Stimulated activated CD4-positive, alpha-beta T cell treated with anti-CD3 and anti-CD28 coated beads, Interleukin-2, amount 100 ng/mL, for 48 hours (primary cell): ENCODE measurements at regions not wholly inside any gene's neighbourhood (a gene's known extent, or its start where the extent isn't known, plus 50 kb on each side); places are given as distances from the start of the nearest gene placed in this dataset.
"Not testable (repeated sequence)": the region's sequence is repeated elsewhere in the genome, so short reads cannot be mapped to it uniquely, and the experiment has no call there.

ENCODE experiments used
- DNase-seq, 2 donors: peaks; one replicate each; pipeline ENCODE4 v3.0.0-alpha.2; 2020

DNA sequence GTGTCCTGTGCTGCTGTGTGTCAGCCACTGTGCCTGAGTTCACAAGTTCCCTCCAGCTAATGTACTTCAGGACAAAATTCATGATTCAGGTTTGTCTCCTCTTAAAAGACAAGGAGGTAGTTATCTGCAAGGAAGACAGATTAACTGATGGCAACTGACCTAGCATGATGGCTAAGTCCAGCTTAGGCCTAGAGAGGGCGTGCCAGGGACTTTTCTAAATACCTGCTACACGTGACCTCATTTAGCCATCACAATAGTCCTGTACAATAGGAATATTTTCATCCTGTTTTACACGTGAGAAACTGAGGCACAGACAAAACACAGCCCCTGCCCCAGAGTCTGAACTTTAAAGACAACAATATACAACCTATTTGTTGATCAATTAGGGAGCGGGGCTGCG lies 275.7 kb downstream of the XPNPEP1 start:
- DNase-seq = no peak

DNA sequence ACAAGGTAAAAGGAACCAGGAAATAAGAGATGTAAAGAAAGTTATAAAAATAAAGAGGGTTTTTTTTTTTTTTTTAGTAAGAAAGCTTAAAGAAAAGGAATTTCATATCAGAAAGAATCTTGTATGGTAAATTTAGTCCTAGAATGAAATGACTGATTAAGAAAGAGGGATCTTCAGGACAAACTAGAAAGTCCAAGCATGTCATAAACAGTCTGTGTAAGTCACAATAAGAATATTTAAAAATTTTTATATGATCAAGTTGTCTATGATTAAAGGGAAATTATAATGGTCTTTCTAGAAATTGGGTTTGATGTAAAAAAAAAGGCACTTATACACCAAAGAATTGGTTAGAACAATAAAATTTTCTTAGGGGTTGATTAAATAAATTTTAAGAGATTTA lies 289.5 kb downstream of the XPNPEP1 start:
- DNase-seq = no peak

DNA sequence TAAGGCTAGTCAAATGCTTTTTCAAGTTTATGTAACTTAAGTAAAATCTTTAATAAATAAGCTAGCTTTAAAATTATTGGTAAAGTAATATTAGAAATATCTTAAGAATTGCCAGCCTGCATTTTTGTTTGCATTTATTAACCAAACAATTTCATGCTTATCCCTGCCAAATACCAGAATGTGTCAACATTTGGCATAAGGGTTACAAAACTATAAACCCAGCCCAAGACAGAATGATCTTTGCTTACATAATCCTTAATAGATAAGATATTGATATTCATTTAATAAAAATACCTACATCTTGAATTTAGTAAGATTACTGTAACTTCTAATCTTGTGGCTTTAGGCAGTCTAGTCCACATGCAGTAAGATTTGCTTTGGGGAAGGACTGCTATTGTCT lies 290.3 kb downstream of the XPNPEP1 start:
- not testable (repeated sequence) for DNase-seq

DNA sequence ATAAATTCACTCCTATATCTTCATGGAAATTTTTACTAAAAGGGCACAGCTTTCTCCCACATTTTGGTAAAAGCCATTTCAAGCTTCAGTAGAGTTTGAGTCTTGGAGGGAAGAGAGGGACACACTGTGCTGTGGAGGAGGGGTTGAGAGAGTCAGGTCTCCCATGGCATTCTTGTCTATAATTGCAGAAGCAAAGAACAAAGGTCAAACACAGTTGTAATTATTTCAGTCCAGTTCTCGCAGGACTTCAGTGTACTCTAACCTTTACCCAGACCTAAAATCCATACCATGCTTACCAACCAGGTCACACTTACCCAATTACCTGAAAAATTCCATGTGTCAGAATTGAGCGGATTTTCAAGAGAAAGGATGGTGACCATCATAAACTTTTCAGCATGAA lies 298.4 kb downstream of the XPNPEP1 start:
- no peak for DNase-seq

DNA sequence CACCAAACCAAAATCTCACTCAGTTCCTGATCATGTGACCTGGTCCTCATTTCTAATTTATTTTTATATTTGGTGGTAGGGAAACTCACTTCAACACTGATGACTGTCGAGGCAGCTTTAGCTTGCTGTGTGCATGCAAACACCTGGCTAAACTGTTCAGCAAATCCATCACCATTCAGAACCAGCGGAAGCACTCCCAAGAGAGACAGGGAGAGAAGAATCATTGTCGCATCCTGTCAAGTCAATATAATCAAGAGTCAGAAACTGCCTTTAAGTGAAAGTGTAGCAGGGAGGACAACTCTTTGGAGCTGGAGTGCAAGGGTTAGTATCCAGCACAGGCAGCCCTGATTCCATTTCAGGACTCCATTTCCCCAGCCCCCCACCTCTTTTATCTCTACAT lies 300.7 kb downstream of the XPNPEP1 start:
- DNase-seq = no peak

- DNase-seq = no peak
Measured at GRCh38 chr10:109620396-109620795, 302.9 kb downstream of the XPNPEP1 start.

GRCh38 chr10:109619914-109620313 lies 303.4 kb downstream of the XPNPEP1 start:
- no peak for DNase-seq

DNA sequence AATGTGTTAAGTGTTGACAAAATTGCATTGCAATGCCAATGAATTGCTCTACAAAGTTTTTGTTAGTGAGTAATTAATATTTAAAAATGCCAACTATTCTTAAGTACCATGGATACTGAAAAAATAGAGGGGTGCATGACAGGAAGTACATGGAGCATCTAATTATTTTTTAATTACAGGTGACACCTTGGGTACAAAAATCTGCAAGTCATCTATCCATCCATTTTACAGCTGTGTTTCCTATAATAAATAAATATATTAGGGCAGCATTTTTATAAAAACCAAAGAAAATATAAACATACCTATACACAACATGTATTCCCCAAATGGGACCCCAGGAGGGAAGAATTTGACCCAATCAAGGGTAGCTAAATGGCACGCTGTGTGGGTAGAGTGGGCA lies 304.6 kb downstream of the XPNPEP1 start:
- DNase-seq = no peak

DNA sequence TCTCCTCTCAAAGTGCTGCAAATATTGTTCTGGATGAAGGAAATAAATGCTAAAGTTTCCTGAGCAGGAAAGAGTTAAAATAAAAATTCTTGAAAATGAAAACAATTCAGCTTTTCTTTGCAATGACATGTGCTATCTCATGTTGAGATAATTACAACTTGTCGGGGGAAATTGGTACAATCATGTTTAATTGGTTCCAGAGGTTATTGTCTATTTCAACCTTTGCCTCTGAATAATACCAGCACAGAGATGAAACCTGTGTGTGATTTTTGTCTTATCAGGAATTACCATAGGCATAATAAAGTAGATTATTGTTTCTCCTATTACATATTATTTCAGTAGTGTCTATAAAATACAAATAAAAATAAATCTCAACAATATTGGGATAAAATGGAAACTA lies 305.0 kb downstream of the XPNPEP1 start:
- no peak for DNase-seq

DNA sequence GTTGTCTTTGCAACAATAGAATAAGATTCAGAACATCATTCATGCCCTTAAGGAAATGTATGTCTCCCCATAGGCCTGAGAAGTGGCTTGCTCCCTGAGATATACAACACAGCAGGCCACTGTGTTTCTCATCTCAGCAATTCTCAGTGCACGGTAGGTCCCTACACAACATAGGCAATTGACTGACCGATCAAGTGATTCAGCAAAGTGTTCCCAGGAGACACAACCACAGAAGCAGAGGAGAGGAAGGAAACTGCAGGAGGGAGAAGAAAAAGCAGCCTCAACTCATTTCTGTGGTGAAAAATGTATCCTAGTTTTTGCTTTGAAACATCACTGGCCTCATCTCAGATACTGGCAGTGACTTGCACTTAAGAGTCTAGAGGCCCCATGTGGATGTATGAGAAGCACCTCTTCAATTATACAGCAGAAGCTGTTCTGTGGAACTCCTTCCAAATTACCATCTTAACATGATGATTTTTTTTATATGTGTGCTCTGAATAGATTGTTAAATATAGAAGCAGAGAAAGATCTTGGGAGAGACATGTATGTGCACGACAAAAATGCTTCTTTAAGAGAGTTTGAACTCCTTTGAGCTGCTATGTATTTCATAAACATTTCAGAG lies 306.8 kb downstream of the XPNPEP1 start:
- DNase-seq = no peak

- not testable (repeated sequence) for DNase-seq
Measured at GRCh38 chr10:109595356-109595755, 328.0 kb downstream of the XPNPEP1 start.

DNA sequence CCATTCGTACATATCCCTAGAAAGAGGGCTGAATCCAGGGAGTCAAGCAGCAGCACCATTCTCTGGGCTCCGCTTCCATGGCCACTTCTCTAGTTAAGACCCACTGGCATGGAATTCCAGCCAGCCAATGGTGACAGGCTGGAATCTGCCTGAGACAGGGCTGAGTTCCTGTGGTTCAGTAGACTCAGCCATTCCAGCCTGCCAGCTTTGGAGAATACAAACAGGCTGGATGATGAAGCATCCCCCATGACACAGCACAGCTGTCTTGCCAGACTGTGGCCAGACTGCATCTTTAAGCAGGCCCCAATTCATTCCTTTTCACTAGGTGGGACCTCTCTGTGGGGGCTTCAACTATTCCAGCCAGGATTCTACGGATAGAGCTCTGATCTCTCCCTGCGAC lies 329.6 kb downstream of the XPNPEP1 start:
- DNase-seq = no peak

GRCh38 chr10:109592391-109592790 lies 330.9 kb downstream of the XPNPEP1 start:
- DNase-seq = no peak

DNA sequence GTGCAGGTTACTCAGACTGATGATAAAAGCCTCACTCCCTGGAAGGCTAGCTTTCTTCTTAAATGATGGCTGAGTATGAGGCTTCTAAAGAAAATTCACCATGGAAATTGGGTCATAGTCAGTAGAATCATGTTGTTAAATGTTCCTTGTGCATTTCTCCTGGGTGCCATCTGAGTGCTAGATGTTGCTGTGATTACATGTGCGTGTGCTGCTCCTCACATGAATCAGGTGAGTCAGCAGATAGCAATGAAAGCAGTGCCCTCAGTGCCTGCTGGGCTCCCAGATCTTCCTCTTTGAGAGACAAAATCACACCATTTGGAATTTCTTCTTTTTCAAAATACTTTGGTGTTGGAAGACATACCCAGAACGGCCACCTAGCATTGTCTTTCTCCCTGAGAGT lies 331.7 kb downstream of the XPNPEP1 start:
- no peak for DNase-seq

DNA sequence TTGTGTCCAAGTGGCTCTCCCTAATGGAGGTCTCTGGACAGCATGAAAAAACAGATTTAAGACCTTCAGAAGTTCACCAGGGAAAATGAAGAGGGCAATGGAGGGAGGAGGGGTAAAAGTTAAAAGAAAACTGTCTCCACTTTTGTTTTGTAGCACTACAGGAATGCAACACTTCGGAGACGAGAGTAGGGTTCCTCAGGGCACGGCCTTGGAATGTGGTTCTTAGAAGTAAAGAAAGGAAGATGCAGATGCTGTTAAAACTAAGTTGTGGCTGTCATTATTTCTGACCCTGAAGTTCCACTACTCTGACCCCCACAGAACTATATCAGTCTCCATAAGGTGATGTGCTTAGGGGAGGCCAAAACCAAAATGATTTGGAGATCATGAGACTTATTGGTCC lies 335.1 kb downstream of the XPNPEP1 start:
- DNase-seq = no peak

GRCh38 chr10:109587366-109587765 lies 335.9 kb downstream of the XPNPEP1 start:
- DNase-seq = no peak

DNA sequence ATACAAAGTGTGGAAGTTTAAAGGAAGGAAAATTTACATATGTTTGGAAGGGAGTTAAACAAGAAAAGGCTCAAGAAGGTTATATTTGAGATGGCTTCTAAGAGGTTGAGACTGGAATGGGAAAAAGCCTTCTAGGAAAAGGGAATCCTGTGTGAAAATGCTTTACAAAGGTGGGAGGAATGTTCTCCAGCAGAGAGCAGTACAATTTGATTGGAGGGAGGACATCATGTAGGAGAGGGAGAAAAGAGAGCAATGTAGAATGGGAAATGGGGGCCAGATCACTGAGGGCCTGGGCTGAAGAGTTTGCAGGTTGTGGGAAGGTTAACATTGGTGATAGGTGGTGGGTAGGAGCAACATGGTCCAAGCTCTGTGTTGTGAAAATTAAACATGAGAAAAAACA lies 366.9 kb downstream of the XPNPEP1 start:
- no peak for DNase-seq

- not testable (repeated sequence) for DNase-seq
Measured at GRCh38 chr10:109542050-109542603, 381.2 kb downstream of the XPNPEP1 start.

DNA sequence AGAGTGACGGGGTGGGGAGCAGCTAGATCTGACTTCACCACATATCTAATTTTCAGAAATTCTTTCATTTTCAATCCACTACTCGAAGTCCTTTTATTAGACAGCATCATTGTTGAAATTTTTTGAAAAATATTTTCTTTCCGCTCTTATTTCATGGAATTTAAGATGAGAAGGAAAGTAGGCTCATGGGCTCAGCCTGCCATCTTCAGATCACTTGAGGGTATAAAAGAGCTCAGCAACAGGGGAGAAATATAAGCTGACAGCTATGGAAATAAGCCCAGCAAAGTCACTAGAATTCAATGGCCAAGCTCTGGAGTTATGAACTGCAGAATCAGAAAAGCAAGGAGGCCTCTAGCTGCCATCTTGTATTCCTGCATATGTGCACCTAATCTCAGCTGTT lies 389.1 kb downstream of the XPNPEP1 start:
- no peak for DNase-seq

DNA sequence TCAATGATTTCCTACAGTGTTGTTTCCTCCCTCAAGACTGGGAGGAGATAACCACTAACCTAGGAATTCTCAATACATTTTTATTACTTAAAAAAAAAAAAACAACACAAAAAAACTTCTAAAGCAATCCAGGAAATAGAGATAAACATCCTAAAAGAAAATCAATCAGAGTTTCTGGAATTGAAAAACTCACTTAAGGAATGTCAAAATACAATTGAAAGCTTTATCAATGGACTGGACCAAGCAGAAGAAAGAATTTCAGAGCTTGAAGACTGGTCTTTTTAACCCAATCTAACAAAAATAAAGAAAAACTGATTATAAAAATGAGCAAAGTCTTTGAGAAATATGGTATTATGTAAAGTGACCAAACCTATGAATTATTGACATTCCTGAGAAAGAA lies 394.1 kb downstream of the XPNPEP1 start:
- DNase-seq = no peak

- DNase-seq = no peak
Measured at GRCh38 chr10:109517748-109518147, 405.6 kb downstream of the XPNPEP1 start.

GRCh38 chr10:109504401-109504800 lies 418.9 kb downstream of the XPNPEP1 start:
- DNase-seq = no peak

DNA sequence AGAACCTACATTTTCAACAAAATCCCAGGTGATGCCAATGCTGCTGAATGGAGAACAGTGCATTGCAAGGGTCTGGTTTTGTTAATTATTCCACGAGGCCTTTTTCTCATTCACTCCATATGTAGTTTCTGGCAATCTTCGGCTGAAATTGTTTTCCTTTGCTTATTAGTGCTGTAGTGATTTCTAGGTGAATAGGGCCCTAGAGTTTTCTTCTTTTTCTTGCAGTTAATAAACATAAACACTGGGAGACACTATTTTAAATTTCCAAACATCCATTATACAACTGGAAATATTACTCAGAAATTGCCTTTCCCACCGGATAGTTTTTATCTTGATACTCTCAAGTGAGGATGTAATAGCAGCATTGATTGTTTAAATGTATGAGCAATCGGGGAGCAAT lies 435.6 kb downstream of the XPNPEP1 start:
- DNase-seq = no peak

- no peak for DNase-seq
Measured at GRCh38 chr10:109480836-109481235, 442.5 kb downstream of the XPNPEP1 start.

DNA sequence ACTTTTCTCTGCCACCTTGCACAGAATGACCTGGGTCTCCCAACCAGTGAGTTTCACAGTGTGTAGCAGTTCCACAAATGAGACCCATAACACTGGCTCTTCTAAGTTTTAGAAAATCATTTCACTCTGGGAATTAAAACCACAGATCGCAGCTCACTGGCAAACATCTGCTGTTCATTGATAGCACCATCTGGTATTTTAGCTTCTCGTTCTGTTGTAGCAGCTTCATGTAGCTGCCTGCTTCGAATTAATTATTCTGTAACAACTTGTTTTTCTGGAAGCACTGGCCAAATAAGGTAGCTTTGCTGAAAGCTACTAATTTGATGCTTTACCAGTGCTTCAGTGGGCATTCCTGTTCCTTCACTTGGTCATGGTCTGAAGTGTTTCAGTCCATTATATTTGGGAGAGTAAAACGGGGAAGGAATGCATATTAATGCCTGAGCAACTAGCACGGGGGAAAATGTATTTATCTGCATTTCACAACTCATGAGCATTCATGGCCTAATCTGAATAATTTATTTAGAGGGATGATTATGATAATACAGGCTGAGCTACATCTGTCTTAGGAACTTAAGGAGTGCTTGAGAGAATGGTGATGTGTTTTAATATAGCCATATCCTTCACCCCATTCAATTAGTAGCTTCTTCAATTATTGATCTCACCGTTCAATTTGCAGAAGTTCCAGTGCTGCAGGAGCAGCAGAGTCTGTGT lies 447.4 kb downstream of the XPNPEP1 start:
- no peak for DNase-seq
